ENCODE measurements at regions not wholly inside any gene's neighbourhood (a gene's known extent, or its start where the extent isn't known, plus 50 kb on each side); places are given as distances from the start of the nearest gene placed in this dataset.
"Not testable (repeated sequence)": the region's sequence is repeated elsewhere in the genome, so short reads cannot be mapped to it uniquely, and the experiment has no call there.

- Histone ChIP-seq H3K36me3 (replicated peaks in 1 of 2; ENCODE audit: control insufficient read depth in 1 of 2, insufficient read depth in 2 of 2, low read length in 1 of 2) (no peaks in the 10 kb centered on the region), H2AFZ (ENCODE audit: low read depth) (no peak overlapping the region), H3K27me3 (ENCODE audit: insufficient read depth) (no peaks in the 10 kb centered on the region), H3K4me3 (ENCODE audit: low read depth in 2 of 2, low read length in 1 of 2) (no peak overlapping the region), H4K20me1 (ENCODE audit: insufficient read depth) (no peaks in the 10 kb centered on the region), H3K9me3 (no peaks in the 10 kb centered on the region), H3K27ac (ENCODE audit: low read depth in 2 of 2, low read length in 1 of 2) (no peak overlapping the region), H3K4me2 (no peak overlapping the region), H3K9ac (no peak overlapping the region), H3K4me1 (ENCODE audit: control insufficient read depth in 1 of 2, insufficient read depth in 2 of 2, low read depth in 1 of 2, low read length in 1 of 2) (peaks cover 0 to 3% of the 10 kb centered on the region in 2 experiments; a peak in 1 of 4 replicates), H3K9me2 (no peaks in the 10 kb centered on the region), H3K79me2 (ENCODE audit: insufficient read depth) (no peaks in the 10 kb centered on the region), H3F3A (replicated peaks; ENCODE audit: insufficient read depth) (no peaks in the 10 kb centered on the region)
- no peak for DNase-seq
- TF ChIP-seq SIN3A (IDR thresholded peaks at IDR 0.05; ENCODE audit: borderline replicate concordance, low read depth, low read length): no peak
- no peak for TF ChIP-seq FOXJ3 (CRISPR knock-in tag; IDR thresholded peaks at IDR 0.05)
- CTCF ChIA-PET: interaction anchor here (0.9 to 1.1 kb wide), 2 partner anchors 21 to 28 kb away, joined by 3 to 4 read pairs; no protein-coding TSS in a partner anchor
- WGBS (ENCODE audit: low lambda C conversion rate): 82% methylated on average over 5 of the region's 6 CpGs
- POLR2A ChIA-PET: no interaction called here
These were observed 213.2 kb downstream of the ANAPC1 start for GRCh38 chr2:111670776-111671175.

- Histone ChIP-seq H3K79me2 (ENCODE audit: insufficient read depth) (no peaks in the 10 kb centered on the region), H3K4me2 (no peak overlapping the region), H3K4me1 (ENCODE audit: control insufficient read depth in 1 of 2, insufficient read depth in 2 of 2, low read depth in 1 of 2, low read length in 1 of 2) (peaks cover 0 to 3% of the 10 kb centered on the region in 2 experiments; a peak in 1 of 4 replicates), H3K27me3 (ENCODE audit: insufficient read depth) (no peaks in the 10 kb centered on the region), H2AFZ (ENCODE audit: low read depth) (no peak overlapping the region), H3K9ac (no peak overlapping the region), H3K27ac (ENCODE audit: low read depth in 2 of 2, low read length in 1 of 2) (no peak overlapping the region), H3K36me3 (replicated peaks in 1 of 2; ENCODE audit: control insufficient read depth in 1 of 2, insufficient read depth in 2 of 2, low read length in 1 of 2) (no peaks in the 10 kb centered on the region), H3K4me3 (ENCODE audit: low read depth in 2 of 2, low read length in 1 of 2) (no peak overlapping the region), H3K9me2 (no peaks in the 10 kb centered on the region), H3K9me3 (no peaks in the 10 kb centered on the region), H3F3A (replicated peaks; ENCODE audit: insufficient read depth) (no peaks in the 10 kb centered on the region), H4K20me1 (ENCODE audit: insufficient read depth) (no peaks in the 10 kb centered on the region)
- CTCF ChIA-PET: no interaction called here
- WGBS (ENCODE audit: low lambda C conversion rate): 88% methylated on average over 13 of the region's 15 CpGs
- no peak for DNase-seq
- no peak for TF ChIP-seq JUND (IDR thresholded peaks at IDR 0.05)
- no peak for TF ChIP-seq MXI1 (IDR thresholded peaks at IDR 0.05; ENCODE audit: low read depth, low read length)
- TF ChIP-seq FOXM1 (IDR thresholded peaks at IDR 0.05; ENCODE audit: low read depth): no peak
- POLR2A ChIA-PET: no interaction called here
These were observed 212.4 kb downstream of the ANAPC1 start for GRCh38 chr2:111671426-111672150.

- H3K36me3 ChIP-seq (replicated peaks in 1 of 2; ENCODE audit: control insufficient read depth in 1 of 2, insufficient read depth in 2 of 2, low read length in 1 of 2); H3K4me2 ChIP-seq; H4K20me1 ChIP-seq (ENCODE audit: insufficient read depth); H3K9me3 ChIP-seq; DNase-seq; H3F3A ChIP-seq (replicated peaks; ENCODE audit: insufficient read depth); CTCF ChIA-PET; H3K27me3 ChIP-seq (ENCODE audit: insufficient read depth); H3K4me1 ChIP-seq (ENCODE audit: control insufficient read depth in 1 of 2, insufficient read depth in 2 of 2, low read depth in 1 of 2, low read length in 1 of 2); H3K27ac ChIP-seq (ENCODE audit: low read depth in 2 of 2, low read length in 1 of 2); H3K9me2 ChIP-seq; H2AFZ ChIP-seq (ENCODE audit: low read depth); H3K4me3 ChIP-seq (ENCODE audit: low read depth in 2 of 2, low read length in 1 of 2); POLR2A ChIA-PET; H3K79me2 ChIP-seq (ENCODE audit: insufficient read depth); H3K9ac ChIP-seq: not testable (repeated sequence)
- WGBS (ENCODE audit: low lambda C conversion rate): 92% methylated on average over 5 of the region's 27 CpGs
These were observed 211.4 kb downstream of the ANAPC1 start for GRCh38 chr2:111672641-111673040.

GRCh38 chr2:111673526-111673925, 210.5 kb downstream of the ANAPC1 start:
- no peak overlapping the region for H3K4me2 ChIP-seq
- no peaks in the 10 kb centered on the region for H3K79me2 ChIP-seq (ENCODE audit: insufficient read depth)
- H3F3A ChIP-seq (replicated peaks; ENCODE audit: insufficient read depth): no peaks in the 10 kb centered on the region
- no peak overlapping the region for H3K9ac ChIP-seq
- no peaks in the 10 kb centered on the region for H3K27me3 ChIP-seq (ENCODE audit: insufficient read depth)
- H3K9me2 ChIP-seq: no peaks in the 10 kb centered on the region
- no peak overlapping the region for H2AFZ ChIP-seq (ENCODE audit: low read depth)
- POLR2A ChIA-PET: no interaction called here
- CTCF ChIA-PET: no interaction called here
- H4K20me1 ChIP-seq (ENCODE audit: insufficient read depth): no peaks in the 10 kb centered on the region
- TF ChIP-seq RXRA (IDR thresholded peaks at IDR 0.05; ENCODE audit: borderline replicate concordance, low read depth) (0 out of 2 replicates have a peak, but pooled peaks have one; percentile 15), FOXM1 (IDR thresholded peaks at IDR 0.05; ENCODE audit: low read depth) (no peak), NFIC (IDR thresholded peaks at IDR 0.05; ENCODE audit: borderline replicate concordance) (no peak)
- no peaks in the 10 kb centered on the region for H3K36me3 ChIP-seq (replicated peaks in 1 of 2; ENCODE audit: control insufficient read depth in 1 of 2, insufficient read depth in 2 of 2, low read length in 1 of 2)
- H3K4me3 ChIP-seq (ENCODE audit: low read depth in 2 of 2, low read length in 1 of 2): no peak overlapping the region
- H3K27ac ChIP-seq (ENCODE audit: low read depth in 2 of 2, low read length in 1 of 2): no peak overlapping the region
- no peaks in the 10 kb centered on the region for H3K9me3 ChIP-seq
- no peak for DNase-seq
- WGBS (ENCODE audit: low lambda C conversion rate): 69% methylated on average over 4 of the region's 4 CpGs
- H3K4me1 ChIP-seq (ENCODE audit: control insufficient read depth in 1 of 2, insufficient read depth in 2 of 2, low read depth in 1 of 2, low read length in 1 of 2): peaks cover 0 to 6% of the 10 kb centered on the region in 2 experiments; a peak in 1 of 4 replicates
